Fibroblast of villous mesenchyme (primary cell): ENCODE measurements at regions not wholly inside any gene's neighbourhood (a gene's known extent, or its start where the extent isn't known, plus 50 kb on each side); places are given as distances from the start of the nearest gene placed in this dataset.

Experiments
- DNase-seq: peaks from one replicate; pipeline ENCODE4 v3.0.0-alpha.2; 2010; ENCODE audit warnings: low read depth
- H3K4me3 ChIP-seq: 2 replicates; pipeline ENCODE4 v1.5.1; 2011; ENCODE audit warnings: low read depth, mild to moderate bottlenecking, low read length
- CTCF ChIP-seq: IDR thresholded peaks from 2 replicates; pipeline ENCODE4 v1.5.1; 2012; ENCODE audit warnings: low read depth, mild to moderate bottlenecking, low read length; ENCODE audit not compliant: insufficient read depth

GRCh38 chr2:75356865-75357264, 157.5 kb upstream of the TACR1 start:
- H3K4me3 ChIP-seq = no peak overlapping the region
- TF ChIP-seq CTCF = no peak
- no peak for DNase-seq

- no peak for DNase-seq
- TF ChIP-seq CTCF = no peak
- no peak overlapping the region for H3K4me3 ChIP-seq
Measured at GRCh38 chr2:75353131-75353530, 153.8 kb upstream of the TACR1 start.

GRCh38 chr2:75348307-75348706, 149.0 kb upstream of the TACR1 start:
- TF ChIP-seq CTCF = no peak
- H3K4me3 ChIP-seq = no peak overlapping the region
- DNase-seq = no peak

- H3K4me3 ChIP-seq = no peak overlapping the region
- TF ChIP-seq CTCF = no peak
- DNase-seq = no peak
Measured at GRCh38 chr2:75344146-75344545, 144.8 kb upstream of the TACR1 start.

GRCh38 chr2:75342504-75343175, 143.3 kb upstream of the TACR1 start:
- DNase-seq = no peak
- no peak for TF ChIP-seq CTCF
- no peak overlapping the region for H3K4me3 ChIP-seq

- DNase-seq = no peak
- H3K4me3 ChIP-seq = no peak overlapping the region
- TF ChIP-seq CTCF = no peak
Measured at GRCh38 chr2:75340560-75340959, 141.2 kb upstream of the TACR1 start.

- TF ChIP-seq CTCF = no peak
- DNase-seq = no peak
- no peak overlapping the region for H3K4me3 ChIP-seq
Measured at GRCh38 chr2:75338461-75338860, 139.1 kb upstream of the TACR1 start.
